ENCODE measurements at regions not wholly inside any gene's neighbourhood (a gene's known extent, or its start where the extent isn't known, plus 50 kb on each side); places are given as distances from the start of the nearest gene placed in this dataset.

DNA sequence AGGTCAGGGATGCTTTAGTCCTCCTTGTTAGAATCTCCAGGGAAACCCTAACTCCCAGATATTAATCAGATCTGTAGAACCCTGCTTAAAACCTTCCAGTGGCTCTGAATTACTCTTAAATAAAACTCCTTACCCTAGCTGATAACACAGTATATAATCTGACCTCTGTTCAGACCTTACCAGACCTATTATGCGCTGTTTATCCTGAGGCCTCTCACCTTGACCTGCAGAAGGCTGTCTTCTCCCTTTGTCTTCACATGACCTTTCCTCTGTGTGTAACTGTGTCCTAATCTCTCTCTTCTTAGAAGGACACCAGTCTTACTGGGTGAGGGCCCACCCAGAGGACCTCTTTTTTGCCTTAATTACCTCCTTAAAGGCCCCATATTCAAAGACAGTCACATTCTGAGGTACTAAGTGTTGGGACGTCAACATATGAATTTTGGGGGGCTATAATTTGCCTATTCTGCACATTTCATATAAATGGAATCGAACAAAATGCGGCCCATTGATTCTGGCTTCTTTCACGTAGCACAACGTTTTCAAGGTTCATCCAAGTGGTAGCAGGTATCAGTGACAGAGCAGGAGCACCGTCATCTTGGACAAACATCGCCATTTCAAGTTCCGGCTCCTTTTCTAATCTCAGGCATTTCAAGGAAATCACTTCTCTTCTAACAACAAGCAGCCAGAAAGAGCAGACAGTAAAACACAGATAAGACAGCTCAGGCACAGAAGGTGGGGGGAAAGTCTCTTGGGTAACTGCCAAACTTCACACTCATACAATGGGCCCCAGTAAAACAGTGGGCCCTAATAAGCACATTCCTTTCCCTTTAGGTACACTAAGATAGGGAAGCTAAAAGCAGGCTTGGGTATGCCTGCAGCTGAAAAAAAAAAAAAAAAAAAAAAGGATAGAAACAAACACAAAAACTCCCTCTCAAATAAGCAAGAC, 200.2 kb upstream of the NUDT4 start:
- DNase-seq (ENCODE audit: low read depth, low spot score) = peak; percentile 36

DNA sequence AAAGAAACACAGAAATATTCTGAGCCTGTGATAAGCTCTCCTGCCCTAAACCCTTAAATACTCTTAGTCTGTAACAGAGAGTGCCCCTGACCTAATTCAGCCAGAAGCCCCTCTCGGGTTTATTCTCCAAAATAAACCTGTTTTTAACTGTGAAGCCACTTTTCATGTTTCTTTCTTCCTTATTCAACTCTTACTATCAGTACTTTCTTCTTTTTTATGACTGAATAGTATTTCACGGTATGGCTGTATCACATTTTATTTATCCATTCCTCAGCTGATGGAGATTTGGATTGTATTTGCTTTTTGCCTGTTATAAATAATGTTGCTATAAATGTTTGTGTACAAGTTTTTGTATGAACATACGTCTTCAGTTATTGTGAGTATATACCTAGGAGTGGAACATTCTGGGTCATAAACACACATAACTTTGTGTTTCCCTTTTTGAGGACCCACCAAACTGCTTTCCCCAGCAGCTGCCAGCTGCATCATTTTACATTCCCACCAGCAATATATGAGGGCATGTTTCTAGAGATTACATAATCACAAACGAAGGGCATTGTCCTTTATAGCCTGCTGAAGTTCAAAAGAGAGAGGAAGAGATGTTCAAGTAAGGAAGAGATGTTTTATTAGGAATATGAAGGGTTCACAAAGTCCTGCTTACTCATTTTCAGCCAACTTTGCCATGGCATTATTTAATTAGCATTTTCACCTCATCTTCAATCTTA, 199.4 kb upstream of the NUDT4 start:
- DNase-seq (ENCODE audit: low read depth, low spot score) = no peak

DNA sequence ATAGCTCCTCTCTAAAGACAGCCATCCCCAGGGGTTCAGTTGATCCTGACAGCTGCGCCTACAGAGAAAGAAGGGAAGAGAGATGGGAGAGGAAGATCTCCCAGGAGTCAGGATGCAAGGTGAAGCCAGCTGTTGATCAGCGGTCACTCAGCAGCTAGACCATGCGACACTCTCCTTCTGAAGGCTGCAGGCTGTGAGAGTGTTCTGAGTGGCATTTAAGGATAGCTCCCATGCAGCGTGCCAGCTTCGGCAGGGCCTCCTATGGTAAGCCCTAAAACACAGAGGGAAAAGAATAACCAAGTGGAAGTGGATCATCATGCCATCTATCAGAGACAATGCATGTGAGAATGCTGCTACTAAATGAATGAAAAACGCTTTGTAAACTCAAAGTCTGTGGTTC, 197.9 kb upstream of the NUDT4 start:
- no peak for DNase-seq (ENCODE audit: low read depth, low spot score)

DNA sequence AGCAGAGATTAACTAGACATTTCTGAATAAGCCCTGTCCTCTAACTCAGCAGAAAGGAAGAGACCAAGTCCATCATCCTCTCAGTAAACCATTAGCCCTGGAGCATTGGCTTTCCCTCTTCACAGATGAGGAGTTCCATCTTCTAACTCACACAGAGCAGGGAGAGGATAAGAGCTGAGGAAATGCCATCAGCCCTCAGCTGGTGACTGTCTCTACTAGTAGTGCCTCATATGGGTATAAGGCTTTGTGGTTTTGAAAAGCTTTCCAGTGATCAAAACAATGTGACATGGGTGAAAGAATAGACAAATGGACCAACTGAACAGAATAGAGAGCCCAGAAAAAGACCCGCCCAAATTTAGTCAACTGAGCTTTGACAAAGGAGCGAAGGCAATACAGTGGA, 197.2 kb upstream of the NUDT4 start:
- DNase-seq (ENCODE audit: low read depth, low spot score) = peak; percentile 14

DNA sequence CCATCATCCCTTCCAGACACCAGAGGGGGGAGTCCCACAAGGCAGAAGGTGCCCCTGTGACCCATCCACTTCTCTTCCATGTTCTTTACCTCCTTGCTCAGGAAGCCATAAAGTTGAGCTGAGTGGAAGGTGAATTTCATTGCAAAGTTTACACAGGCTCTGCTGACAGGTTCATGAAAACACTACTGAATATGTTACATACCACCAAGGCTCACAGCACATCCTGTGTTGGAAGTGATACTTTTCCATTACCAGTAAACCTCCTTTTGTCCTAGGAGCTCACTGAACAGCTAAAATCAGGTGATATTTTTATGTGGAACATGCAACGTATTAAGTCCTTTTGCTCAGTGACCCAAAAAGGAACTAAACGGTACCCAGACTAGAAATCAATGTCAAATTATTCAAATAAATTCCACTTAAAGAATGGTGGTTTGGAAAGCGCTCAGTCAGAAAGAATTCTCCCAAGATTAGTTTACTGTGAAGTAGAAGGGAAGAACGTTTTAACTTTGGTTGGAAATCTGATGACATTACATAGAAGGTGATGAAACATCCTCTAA, 196.2 kb upstream of the NUDT4 start:
- DNase-seq (ENCODE audit: low read depth, low spot score) = peak; percentile 72

GRCh38 chr12:93183940-93184671, 193.6 kb upstream of the NUDT4 start:
- no peak for DNase-seq (ENCODE audit: low read depth, low spot score)

DNA sequence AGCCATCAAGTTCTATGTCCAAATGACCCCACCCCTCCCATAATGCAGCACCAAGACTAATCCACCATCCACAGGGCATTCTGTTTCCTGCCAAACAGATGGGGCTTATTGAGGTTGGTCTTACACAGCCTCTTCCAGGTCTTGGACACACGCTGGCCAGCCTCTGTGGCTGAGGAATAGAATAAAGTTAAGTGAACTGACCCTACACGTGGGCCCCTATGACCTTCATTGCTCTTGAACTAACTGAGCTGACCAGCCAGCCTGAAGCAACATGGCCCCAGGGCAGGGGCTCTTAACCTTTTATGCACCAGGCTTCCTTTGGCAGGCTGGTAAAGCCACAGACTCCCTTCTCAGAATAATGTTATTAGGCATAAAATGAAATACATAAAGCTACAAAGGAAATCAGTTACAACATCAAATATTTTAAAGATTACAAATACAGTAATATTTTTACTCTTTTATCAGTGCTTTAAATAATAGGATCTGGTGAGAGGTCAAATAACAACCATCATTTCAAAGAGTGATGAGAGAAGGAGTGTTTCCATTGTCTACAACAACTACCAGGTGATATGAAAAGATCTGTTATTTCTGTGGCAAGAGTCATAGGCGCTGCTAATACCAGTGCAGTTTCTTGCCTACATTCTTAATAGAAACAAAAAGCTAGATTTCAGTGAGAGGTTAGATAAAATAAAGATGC, 192.9 kb upstream of the NUDT4 start:
- no peak for DNase-seq (ENCODE audit: low read depth, low spot score)

DNA sequence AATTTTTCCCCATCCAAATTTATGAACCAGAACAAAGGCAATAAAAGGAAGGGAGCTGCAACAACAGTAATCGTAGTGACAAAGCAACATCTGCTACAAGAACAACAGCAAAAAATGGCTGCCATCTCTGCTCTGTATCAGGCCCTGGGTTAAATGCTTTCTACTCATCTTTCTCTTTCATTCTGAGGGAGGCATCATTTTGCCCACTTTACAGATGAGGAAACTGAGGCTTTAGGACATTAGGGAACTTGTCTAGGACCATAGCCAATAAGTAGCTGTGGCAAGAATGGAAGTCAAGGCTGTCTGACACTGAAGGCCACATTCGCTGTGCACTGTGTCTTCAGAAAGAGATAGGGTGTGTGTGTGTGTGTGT, 192.4 kb upstream of the NUDT4 start:
- DNase-seq (ENCODE audit: low read depth, low spot score) = no peak

GRCh38 chr12:93186131-93186530, 191.6 kb upstream of the NUDT4 start:
- DNase-seq (ENCODE audit: low read depth, low spot score) = no peak

DNA sequence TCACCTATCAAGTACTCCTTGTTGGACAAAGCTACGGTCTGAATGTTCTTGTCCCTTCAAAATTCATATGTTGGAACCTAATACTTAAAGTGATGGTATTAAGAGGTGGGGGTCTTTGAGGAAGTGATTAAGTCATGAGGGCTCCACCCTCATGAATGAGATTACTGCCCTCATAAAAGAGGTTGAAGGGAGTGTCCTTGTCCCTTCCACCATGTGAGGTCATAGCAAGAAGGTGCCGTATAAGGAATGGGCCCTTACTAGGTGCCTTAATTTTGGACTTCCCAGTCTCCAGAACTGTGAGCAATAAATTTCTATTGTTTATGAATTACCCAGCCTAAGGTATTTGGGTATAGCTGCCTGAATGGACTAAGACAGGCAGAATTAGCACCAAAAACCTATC, 191.1 kb upstream of the NUDT4 start:
- DNase-seq (ENCODE audit: low read depth, low spot score) = no peak

DNA sequence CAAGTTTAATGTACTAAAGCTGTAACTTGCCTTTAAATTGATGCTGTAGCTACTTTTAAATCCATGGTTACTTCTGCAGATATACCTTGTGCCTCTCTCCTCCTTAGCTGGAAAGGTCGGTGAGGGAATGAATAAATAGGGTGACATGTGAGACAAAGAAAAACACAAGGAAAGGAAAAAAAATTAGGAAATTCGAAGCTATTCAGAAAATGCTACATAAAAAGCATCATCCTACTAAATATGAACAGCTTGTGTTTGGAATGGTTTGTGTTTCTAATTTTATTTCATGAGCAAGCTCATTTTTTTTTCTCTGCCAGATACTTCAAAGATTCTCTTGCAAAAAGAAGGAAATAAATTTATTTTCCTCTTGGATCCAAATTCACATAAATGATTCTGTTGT, 186.3 kb upstream of the NUDT4 start:
- DNase-seq (ENCODE audit: low read depth, low spot score) = no peak

DNA sequence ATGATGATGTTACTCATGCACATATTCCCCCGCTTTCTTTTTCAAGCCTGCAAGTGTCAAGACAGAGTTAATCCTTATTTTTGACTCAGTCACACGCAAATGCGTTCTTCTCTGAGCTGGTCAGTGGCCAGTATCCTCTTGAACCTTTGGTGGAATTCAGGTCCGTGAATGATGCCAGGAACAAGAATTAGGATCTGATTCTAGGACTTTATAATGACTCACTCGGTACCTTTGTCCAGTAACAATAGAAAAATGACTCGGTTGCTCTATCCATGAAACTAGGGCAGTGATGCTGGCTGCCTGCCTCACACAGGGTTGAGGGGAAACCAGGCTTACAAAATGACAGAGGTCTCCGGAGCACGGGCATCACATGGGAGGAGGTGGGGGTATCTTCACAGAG, 185.8 kb upstream of the NUDT4 start:
- DNase-seq (ENCODE audit: low read depth, low spot score) = peak; percentile 82

GRCh38 chr12:93192878-93193277, 184.8 kb upstream of the NUDT4 start:
- DNase-seq (ENCODE audit: low read depth, low spot score) = no peak

DNA sequence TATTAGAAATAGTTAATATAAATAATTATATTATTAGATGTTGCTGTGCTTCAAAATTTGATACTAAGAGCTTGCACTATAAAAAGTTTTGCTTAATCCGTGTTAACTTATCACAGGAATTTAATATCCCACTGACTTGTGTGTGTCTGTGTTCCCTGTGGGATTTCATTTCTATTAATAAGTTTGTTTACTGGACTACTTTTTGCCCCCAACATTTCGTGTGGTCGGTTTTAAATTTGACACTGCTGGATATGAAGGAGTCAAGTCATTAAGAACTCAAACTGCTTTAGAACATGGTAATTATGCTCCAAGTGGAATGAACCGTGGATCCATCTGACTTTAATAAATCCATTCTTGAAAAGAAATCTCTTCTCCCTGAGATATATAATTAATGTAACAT, 182.2 kb upstream of the NUDT4 start:
- no peak for DNase-seq (ENCODE audit: low read depth, low spot score)

DNA sequence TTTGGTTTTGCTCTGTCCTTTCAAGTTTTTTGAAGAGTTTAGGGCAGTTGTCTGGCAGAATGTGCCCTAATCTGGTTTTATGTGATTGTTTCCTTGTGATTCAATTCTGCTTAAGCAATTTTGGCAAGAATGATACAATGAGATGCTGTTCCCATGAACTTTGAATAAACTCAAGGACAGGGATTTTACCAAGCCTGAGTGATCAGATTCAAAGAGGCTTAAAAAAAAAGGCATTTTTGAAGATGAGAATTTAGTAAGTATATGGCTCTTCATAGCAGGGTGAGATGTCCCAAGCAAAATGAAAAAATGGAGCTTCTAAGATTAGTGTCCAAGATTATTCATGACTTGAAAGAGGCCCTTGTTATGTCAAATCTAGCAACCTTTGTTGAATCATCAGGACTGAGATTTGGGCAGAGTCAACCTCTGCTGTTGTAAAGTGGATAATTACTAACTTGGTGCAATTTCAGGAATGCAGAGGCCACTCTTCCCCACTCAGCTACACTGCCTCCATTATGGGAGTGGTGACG, 180.6 kb upstream of the NUDT4 start:
- peak; percentile 60 for DNase-seq (ENCODE audit: low read depth, low spot score)

- DNase-seq (ENCODE audit: low read depth, low spot score) = peak; percentile 71
Measured at GRCh38 chr12:93198086-93198485, 179.6 kb upstream of the NUDT4 start.

DNA sequence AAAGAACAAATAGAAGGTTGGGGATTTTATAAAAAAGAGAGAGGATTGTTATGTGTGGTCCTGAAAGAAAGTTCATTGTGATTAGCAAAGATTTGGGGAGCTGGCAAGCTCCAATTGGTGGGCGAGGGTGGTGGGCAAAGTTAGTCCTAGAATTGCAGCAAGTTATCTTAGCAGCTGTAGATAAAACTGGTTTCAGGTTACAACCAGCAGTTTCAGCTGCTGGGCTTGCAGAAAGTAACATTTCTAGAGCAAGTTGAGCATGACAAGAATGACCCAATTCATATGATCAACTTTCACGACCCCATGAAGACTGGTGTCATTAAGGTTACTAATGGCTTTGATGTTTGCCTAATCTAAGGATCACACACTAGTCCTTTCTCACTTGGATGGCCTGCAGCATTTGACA, 177.9 kb upstream of the NUDT4 start:
- DNase-seq (ENCODE audit: low read depth, low spot score) = peak; percentile 51

DNA sequence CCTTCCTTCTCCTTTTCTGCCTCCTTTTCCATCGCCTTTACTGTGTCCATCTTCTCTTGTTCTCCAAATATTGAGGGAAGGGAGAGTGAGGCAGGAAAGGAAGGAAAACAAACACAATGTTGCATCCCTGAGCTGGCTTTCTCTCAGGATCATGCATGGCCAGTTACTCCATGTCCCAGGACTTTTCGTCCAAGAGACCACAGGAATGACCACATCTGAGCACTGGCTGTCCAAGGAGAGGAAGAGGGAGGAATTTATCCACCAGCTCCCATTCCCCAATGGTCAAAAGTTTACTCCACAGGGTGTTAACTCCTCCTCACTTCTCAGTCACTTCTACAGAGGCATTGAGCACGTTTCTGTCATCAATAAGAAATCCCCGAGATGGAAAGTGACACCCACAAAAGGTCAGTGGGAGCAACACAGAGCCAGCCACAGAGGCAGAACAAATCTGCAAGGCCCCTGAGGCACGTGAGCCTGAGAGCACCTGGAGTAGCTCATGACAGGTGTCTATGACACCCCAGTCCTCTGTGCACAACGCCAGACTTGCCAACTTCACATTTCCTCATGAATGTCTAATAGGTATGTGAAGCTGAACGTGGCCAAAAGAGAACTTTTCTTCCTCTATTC, 177.3 kb upstream of the NUDT4 start:
- DNase-seq (ENCODE audit: low read depth, low spot score) = peak; percentile 62

GRCh38 chr12:93201990-93202389, 175.7 kb upstream of the NUDT4 start:
- no peak for DNase-seq (ENCODE audit: low read depth, low spot score)

GRCh38 chr12:93202688-93203087, 175.0 kb upstream of the NUDT4 start:
- DNase-seq (ENCODE audit: low read depth, low spot score) = no peak

DNA sequence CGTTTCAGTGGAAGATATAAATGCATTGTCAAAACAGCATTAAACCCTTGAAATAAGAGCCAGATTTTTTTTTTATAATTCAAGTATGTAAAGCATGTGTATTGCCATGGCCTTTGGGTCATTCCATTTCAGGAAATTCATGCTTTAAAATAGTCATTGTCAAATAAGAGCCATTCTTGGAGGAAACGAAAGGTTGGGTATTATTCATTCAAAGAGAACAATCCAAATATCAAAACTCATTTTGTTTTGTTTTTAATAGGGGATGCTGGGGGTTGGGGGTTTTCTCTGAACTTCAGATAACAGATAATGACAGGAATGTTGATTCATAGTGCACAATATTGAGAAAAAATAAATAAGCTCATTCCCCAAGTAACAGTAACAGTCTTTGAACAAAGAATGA, 174.4 kb upstream of the NUDT4 start:
- DNase-seq (ENCODE audit: low read depth, low spot score) = no peak
